NT2/D1 (cell line): ENCODE measurements at regions not wholly inside any gene's neighbourhood (a gene's known extent, or its start where the extent isn't known, plus 50 kb on each side); places are given as distances from the start of the nearest gene placed in this dataset.
"Not testable (repeated sequence)": the region's sequence is repeated elsewhere in the genome, so short reads cannot be mapped to it uniquely, and the experiment has no call there.

ENCODE experiments used
- SUZ12 ChIP-seq: IDR thresholded peaks from 2 replicates; pipeline ENCODE4 v1.6.1; 2011; ENCODE audit not compliant: insufficient read length, insufficient read depth; ENCODE audit errors: extremely low read depth
- YY1 ChIP-seq: IDR thresholded peaks from 2 replicates; pipeline ENCODE4 v1.6.1; 2011; ENCODE audit not compliant: insufficient read length, insufficient read depth

- TF ChIP-seq YY1, SUZ12: not testable (repeated sequence)
Measured at GRCh38 chr16:88205482-88205881, 177.3 kb upstream of the ZNF469 start.
